Suprapubic skin (tissue), 3 donors: ENCODE measurements at regions not wholly inside any gene's neighbourhood (a gene's known extent, or its start where the extent isn't known, plus 50 kb on each side); places are given as distances from the start of the nearest gene placed in this dataset.

Experiments
- CTCF ChIP-seq, 2 donors: fragments of 200-600 bp in 1 of 2; fragments of 450-650 bp in 1 of 2; sonication (generic) in 1 of 2; IDR thresholded peaks; one replicate each; pipeline ENCODE4 v1.5.1; 2016 to 2019; ENCODE audit warnings: antibody characterized with exemption in 2 of 2, mild to moderate bottlenecking in 1 of 2, moderate library complexity in 1 of 2
- EP300 ChIP-seq: sonication (generic); formaldehyde crosslinking; IDR thresholded peaks from one replicate; pipeline ENCODE4 v1.6.1; 2017; ENCODE audit warnings: antibody characterized with exemption
- POLR2A ChIP-seq, 2 donors: fragments of 450-650 bp; IDR thresholded peaks; one replicate each; pipeline ENCODE4 v1.6.1; 2017; ENCODE audit warnings: antibody characterized with exemption in 2 of 2, mild to moderate bottlenecking in 2 of 2, moderate library complexity in 2 of 2

DNA sequence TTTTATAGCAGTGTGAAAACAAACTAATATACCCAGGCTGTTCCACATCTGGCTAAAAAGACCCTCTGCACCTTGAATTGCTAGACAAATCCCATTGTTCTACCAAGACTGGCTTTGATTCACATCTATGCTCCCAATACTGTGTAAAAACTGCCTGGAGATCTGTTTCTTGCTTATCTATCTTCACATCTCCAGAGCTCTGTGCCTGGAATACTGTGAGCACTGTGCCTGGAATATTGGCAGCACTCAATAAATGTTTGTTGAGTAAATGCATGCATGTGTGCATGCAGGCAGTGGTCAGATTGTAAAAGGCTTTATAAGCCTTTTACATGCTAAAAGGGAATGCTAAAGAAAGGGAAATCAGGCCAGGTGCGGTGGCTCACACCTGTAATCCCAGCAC, 75.5 kb upstream of the APP start:
- TF ChIP-seq CTCF (IDR thresholded peaks at IDR 0.05) (no peak), EP300 (no peak), POLR2A (IDR thresholded peaks at IDR 0.05) (no peak)
